Neural cell (in vitro differentiated cells): ENCODE measurements at regions not wholly inside any gene's neighbourhood (a gene's known extent, or its start where the extent isn't known, plus 50 kb on each side); places are given as distances from the start of the nearest gene placed in this dataset.

Experiments used
- H2AFZ ChIP-seq: fragments of 200-600, 300-800 bp; sonication (generic), shearing (Covaris generic); 2 replicates; pipeline ENCODE4 v1.6.0; 2014; ENCODE audit warnings: low read depth, mild to moderate bottlenecking, antibody characterized with exemption, low read length, moderate library complexity
- H3F3A ChIP-seq: fragments of 200-600 bp; shearing (Covaris generic); 2 replicates; pipeline ENCODE4 v1.6.1; 2016; ENCODE audit warnings: mild to moderate bottlenecking, moderate library complexity, mixed read lengths, antibody characterized with exemption, low read length; ENCODE audit not compliant: insufficient read depth, poor library complexity, severe bottlenecking
- H3K27ac ChIP-seq: fragments of 200-600, 300-800 bp; sonication (generic), shearing (Covaris generic); 2 replicates; pipeline ENCODE4 v1.5.1; 2014; ENCODE audit warnings: mild to moderate bottlenecking, low read length, moderate library complexity
- H3K27me3 ChIP-seq: fragments of 300-800, 200-600 bp; sonication (generic), shearing (Covaris generic); 2 replicates; pipeline ENCODE4 v1.6.0; 2014; ENCODE audit warnings: mild to moderate bottlenecking, low read depth, low read length, moderate library complexity; ENCODE audit not compliant: insufficient read depth
- H3K36me3 ChIP-seq: fragments of 300-800, 200-600 bp; sonication (generic), shearing (Covaris generic); 2 replicates; pipeline ENCODE4 v1.5.1; 2014; ENCODE audit warnings: mild to moderate bottlenecking, antibody characterized with exemption, low read length, moderate library complexity; ENCODE audit not compliant: insufficient read depth
- H3K4me2 ChIP-seq: fragments of 300-800, 200-600 bp; sonication (generic), shearing (Covaris generic); 2 replicates; pipeline ENCODE4 v1.6.0; 2014; ENCODE audit warnings: mild to moderate bottlenecking, low read length
- H3K4me3 ChIP-seq: fragments of 300-800, 200-600 bp; sonication (generic), shearing (Covaris generic); 2 replicates; pipeline ENCODE4 v1.5.1; 2014; ENCODE audit warnings: mild to moderate bottlenecking, low read length, moderate library complexity
- H3K79me2 ChIP-seq: fragments of 200-600 bp; shearing (Covaris generic); replicated peaks from 2 replicates; pipeline ENCODE4 v1.6.0; 2014; ENCODE audit warnings: mild to moderate bottlenecking, low read length, moderate library complexity; ENCODE audit not compliant: insufficient read depth
- H3K9ac ChIP-seq: fragments of 300-800, 200-600 bp; sonication (generic), shearing (Covaris generic); 2 replicates; pipeline ENCODE4 v1.6.1; 2016; ENCODE audit warnings: mild to moderate bottlenecking, low read length, mixed read lengths
- H3K9me2 ChIP-seq: fragments of 200-600 bp; shearing (Covaris generic); 2 replicates; pipeline ENCODE4 v1.6.1; 2016; ENCODE audit warnings: mild to moderate bottlenecking, low read length, mixed read lengths; ENCODE audit not compliant: insufficient read depth
- H3K9me3 ChIP-seq: fragments of 200-600, 300-800 bp; sonication (generic), shearing (Covaris generic); 2 replicates; pipeline ENCODE4 v1.6.1; 2016; ENCODE audit warnings: mild to moderate bottlenecking, mixed run types, low read length, moderate library complexity, mixed read lengths
- H4K20me1 ChIP-seq: fragments of 200-600 bp; shearing (Covaris generic); 2 replicates; pipeline ENCODE4 v1.6.1; 2016; ENCODE audit warnings: mild to moderate bottlenecking, mixed run types; ENCODE audit not compliant: insufficient read depth
- EP300 ChIP-seq: fragments of 450-650 bp; conservative IDR thresholded peaks from 2 replicates; pipeline ENCODE4 v1.6.1; 2014; ENCODE audit warnings: antibody characterized with exemption, mild to moderate bottlenecking, moderate library complexity; ENCODE audit not compliant: poor library complexity, severe bottlenecking
- EZH2 ChIP-seq: fragments of 200-600, 300-800 bp; shearing (Covaris generic), sonication (generic); IDR thresholded peaks from 2 replicates; pipeline ENCODE4 v1.6.1; 2014; ENCODE audit warnings: antibody characterized with exemption, low read length, borderline replicate concordance, mild to moderate bottlenecking; ENCODE audit not compliant: insufficient read depth, poor library complexity, severe bottlenecking
- MXI1 ChIP-seq: fragments of 450-650 bp; conservative IDR thresholded peaks from 2 replicates; pipeline ENCODE4 v1.6.1; 2014; ENCODE audit warnings: antibody characterized with exemption, mild to moderate bottlenecking; ENCODE audit not compliant: poor library complexity, severe bottlenecking
- POLR2AphosphoS5 ChIP-seq: IDR thresholded peaks from 2 replicates; pipeline ENCODE4 v1.6.1; 2012
- RAD21 ChIP-seq: fragments of 450-650 bp; conservative IDR thresholded peaks from 2 replicates; pipeline ENCODE4 v1.6.1; 2014; ENCODE audit warnings: antibody characterized with exemption, mild to moderate bottlenecking, moderate library complexity
- SMC3 ChIP-seq: fragments of 450-650 bp; conservative IDR thresholded peaks from 2 replicates; pipeline ENCODE4 v1.6.1; 2014; ENCODE audit warnings: antibody characterized with exemption, mild to moderate bottlenecking, moderate library complexity; ENCODE audit not compliant: poor library complexity
- TAF1 ChIP-seq: IDR thresholded peaks from 2 replicates; pipeline ENCODE4 v1.6.1; 2012; ENCODE audit warnings: low read depth
- TF ChIP-seq, protein P1 (sequence below): fragments of 450-650 bp; IDR thresholded peaks from 2 replicates; pipeline ENCODE4 v1.5.1; 2014; ENCODE audit warnings: antibody characterized with exemption, mild to moderate bottlenecking, moderate library complexity; ENCODE audit not compliant: poor library complexity, severe bottlenecking
- TF ChIP-seq, protein P2 (sequence below): IDR thresholded peaks from 2 replicates; pipeline ENCODE4 v1.6.1; 2012; ENCODE audit warnings: borderline replicate concordance

DNA sequence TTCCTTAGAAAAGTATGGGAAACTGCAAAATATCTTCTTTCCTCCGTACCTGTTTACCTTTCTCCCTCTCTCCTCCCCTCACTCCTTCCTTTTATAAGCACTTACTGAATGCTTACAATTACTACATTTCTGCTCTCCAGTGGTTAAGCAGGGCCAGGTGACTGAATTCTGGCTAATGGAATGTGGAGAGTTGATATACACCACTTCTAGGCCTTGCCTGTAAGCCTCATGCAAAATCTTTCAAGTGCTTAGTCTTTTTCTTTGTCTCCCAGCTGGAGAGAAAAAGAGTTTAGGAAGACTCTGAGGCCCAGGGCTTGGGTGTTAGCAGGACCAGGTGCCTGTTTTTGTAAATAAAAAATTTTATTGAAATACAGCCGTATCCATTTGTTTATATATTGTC lies 77.7 kb upstream of the CACNA1E start:
- H3K9me3 ChIP-seq: no peaks in the 10 kb centered on the region
- H3K36me3 ChIP-seq: no peaks in the 10 kb centered on the region
- no peaks in the 10 kb centered on the region for H3F3A ChIP-seq
- H3K27me3 ChIP-seq: no peaks in the 10 kb centered on the region
- no peaks in the 10 kb centered on the region for H4K20me1 ChIP-seq
- H3K4me2 ChIP-seq: no peak overlapping the region
- no peaks in the 10 kb centered on the region for H3K9me2 ChIP-seq
- no peak for TF ChIP-seq POLR2AphosphoS5
- no peak for TF ChIP-seq SMC3
- TF ChIP-seq RAD21: no peak
- TF ChIP-seq, protein P1, sequence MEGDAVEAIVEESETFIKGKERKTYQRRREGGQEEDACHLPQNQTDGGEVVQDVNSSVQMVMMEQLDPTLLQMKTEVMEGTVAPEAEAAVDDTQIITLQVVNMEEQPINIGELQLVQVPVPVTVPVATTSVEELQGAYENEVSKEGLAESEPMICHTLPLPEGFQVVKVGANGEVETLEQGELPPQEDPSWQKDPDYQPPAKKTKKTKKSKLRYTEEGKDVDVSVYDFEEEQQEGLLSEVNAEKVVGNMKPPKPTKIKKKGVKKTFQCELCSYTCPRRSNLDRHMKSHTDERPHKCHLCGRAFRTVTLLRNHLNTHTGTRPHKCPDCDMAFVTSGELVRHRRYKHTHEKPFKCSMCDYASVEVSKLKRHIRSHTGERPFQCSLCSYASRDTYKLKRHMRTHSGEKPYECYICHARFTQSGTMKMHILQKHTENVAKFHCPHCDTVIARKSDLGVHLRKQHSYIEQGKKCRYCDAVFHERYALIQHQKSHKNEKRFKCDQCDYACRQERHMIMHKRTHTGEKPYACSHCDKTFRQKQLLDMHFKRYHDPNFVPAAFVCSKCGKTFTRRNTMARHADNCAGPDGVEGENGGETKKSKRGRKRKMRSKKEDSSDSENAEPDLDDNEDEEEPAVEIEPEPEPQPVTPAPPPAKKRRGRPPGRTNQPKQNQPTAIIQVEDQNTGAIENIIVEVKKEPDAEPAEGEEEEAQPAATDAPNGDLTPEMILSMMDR: no peak
- TF ChIP-seq EZH2: no peak
- TF ChIP-seq, protein P2, sequence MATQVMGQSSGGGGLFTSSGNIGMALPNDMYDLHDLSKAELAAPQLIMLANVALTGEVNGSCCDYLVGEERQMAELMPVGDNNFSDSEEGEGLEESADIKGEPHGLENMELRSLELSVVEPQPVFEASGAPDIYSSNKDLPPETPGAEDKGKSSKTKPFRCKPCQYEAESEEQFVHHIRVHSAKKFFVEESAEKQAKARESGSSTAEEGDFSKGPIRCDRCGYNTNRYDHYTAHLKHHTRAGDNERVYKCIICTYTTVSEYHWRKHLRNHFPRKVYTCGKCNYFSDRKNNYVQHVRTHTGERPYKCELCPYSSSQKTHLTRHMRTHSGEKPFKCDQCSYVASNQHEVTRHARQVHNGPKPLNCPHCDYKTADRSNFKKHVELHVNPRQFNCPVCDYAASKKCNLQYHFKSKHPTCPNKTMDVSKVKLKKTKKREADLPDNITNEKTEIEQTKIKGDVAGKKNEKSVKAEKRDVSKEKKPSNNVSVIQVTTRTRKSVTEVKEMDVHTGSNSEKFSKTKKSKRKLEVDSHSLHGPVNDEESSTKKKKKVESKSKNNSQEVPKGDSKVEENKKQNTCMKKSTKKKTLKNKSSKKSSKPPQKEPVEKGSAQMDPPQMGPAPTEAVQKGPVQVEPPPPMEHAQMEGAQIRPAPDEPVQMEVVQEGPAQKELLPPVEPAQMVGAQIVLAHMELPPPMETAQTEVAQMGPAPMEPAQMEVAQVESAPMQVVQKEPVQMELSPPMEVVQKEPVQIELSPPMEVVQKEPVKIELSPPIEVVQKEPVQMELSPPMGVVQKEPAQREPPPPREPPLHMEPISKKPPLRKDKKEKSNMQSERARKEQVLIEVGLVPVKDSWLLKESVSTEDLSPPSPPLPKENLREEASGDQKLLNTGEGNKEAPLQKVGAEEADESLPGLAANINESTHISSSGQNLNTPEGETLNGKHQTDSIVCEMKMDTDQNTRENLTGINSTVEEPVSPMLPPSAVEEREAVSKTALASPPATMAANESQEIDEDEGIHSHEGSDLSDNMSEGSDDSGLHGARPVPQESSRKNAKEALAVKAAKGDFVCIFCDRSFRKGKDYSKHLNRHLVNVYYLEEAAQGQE: no peak
- TF ChIP-seq EP300: no peak
- TF ChIP-seq TAF1: no peak
- TF ChIP-seq MXI1: no peak
- no peak overlapping the region for H3K9ac ChIP-seq
- H3K79me2 ChIP-seq: no peaks in the 10 kb centered on the region
- H3K4me3 ChIP-seq: no peak overlapping the region
- no peak overlapping the region for H3K27ac ChIP-seq
- no peak overlapping the region for H2AFZ ChIP-seq

DNA sequence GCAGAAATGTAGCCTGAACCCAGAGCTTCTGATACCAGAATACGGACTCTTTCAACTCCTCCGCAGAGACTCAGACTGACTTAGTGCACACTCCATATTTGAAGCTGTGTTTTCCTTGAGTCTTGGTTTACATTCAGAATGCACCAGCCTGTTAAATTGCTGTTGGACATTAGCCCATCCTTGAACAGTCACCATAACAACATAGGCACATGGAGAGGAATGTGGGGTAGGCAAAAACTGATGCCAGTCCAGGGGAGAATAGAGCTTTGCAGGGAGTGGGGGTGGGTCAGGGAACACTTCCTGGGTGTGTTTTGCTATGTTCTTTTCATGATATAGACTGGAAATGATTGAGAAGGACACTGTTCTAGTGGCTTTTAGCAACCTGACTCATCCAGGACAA lies 76.3 kb upstream of the CACNA1E start:
- no peaks in the 10 kb centered on the region for H3K36me3 ChIP-seq
- no peaks in the 10 kb centered on the region for H4K20me1 ChIP-seq
- H3K4me2 ChIP-seq: no peak overlapping the region
- no peaks in the 10 kb centered on the region for H3F3A ChIP-seq
- H2AFZ ChIP-seq: no peak overlapping the region
- H3K9me3 ChIP-seq: no peaks in the 10 kb centered on the region
- no peaks in the 10 kb centered on the region for H3K79me2 ChIP-seq
- H3K9me2 ChIP-seq: no peaks in the 10 kb centered on the region
- H3K27me3 ChIP-seq: no peaks in the 10 kb centered on the region
- no peak overlapping the region for H3K9ac ChIP-seq
- H3K27ac ChIP-seq: no peak overlapping the region
- TF ChIP-seq SMC3 (no peak), MXI1 (no peak), EZH2 (no peak), TAF1 (no peak), POLR2AphosphoS5 (no peak), EP300 (no peak), RAD21 (no peak)
- TF ChIP-seq, protein P1: no peak
- TF ChIP-seq, protein P2: no peak
- no peak overlapping the region for H3K4me3 ChIP-seq
